Endothelial cell of umbilical vein (primary cell): ENCODE measurements at regions not wholly inside any gene's neighbourhood (a gene's known extent, or its start where the extent isn't known, plus 50 kb on each side); places are given as distances from the start of the nearest gene placed in this dataset.

Experiments
- BruUV-seq: library from RNA; stranded (reverse); fragments of 400-500 nt; replicated peaks from 2 replicates; lab custom pipeline; 2021; lab: Mats Ljungman, UMichigan
- CTCF ChIA-PET: fragments of 300-600, 350-600 bp; sonication (Branson Sonifier 250); formaldehyde crosslinking; loops from one replicate; lab custom pipeline; 2021; ENCODE audit warnings: antibody characterized with exemption, inconsistent platforms; lab: Charles Lee
- POLR2A ChIA-PET: fragments of 300-600, 350-600 bp; sonication (Branson Sonifier 250); formaldehyde crosslinking; loops from one replicate; lab custom pipeline; 2021; ENCODE audit warnings: antibody characterized with exemption, inconsistent platforms; lab: Charles Lee
- DNase-seq: peaks from one replicate; pipeline ENCODE4 v3.0.0-alpha.2; 2011; ENCODE audit warnings: low read depth, low spot score
- FAIRE-seq: peaks from 2 replicates; lab custom pipeline; 2011; peaks lifted over from hg19 to GRCh38; lab: Jason Lieb, UNC
- H2AFZ ChIP-seq: 2 replicates; pipeline ENCODE4 v1.6.0; 2012; ENCODE audit warnings: low read depth, low read length, control low read depth, inconsistent platforms
- H3K27ac ChIP-seq: 2 replicates; pipeline ENCODE4 v1.5.1; 2011; ENCODE audit warnings: low read depth, mild to moderate bottlenecking, control low read depth, low read length, moderate library complexity; ENCODE audit not compliant: insufficient read depth
- H3K27me3 ChIP-seq, 2 experiments: 2 replicates each; pipeline versions ENCODE4 v1.6.0 to v1.6.1; 2011; ENCODE audit warnings: low read length in 2 of 2, mixed read lengths in 1 of 2; ENCODE audit not compliant: control insufficient read depth in 2 of 2, insufficient read depth in 2 of 2
- H3K36me3 ChIP-seq, 2 experiments: 2 replicates in 1 of 2; 3 replicates in 1 of 2; pipeline ENCODE4 v1.5.1; 2011; ENCODE audit warnings: low read length in 2 of 2, mild to moderate bottlenecking in 1 of 2, moderate library complexity in 1 of 2; ENCODE audit not compliant: control insufficient read depth in 2 of 2, insufficient read depth in 2 of 2; ENCODE audit errors: extremely low read depth in 1 of 2
- H3K4me1 ChIP-seq: 3 replicates; pipeline ENCODE4 v1.5.1; 2011; ENCODE audit warnings: mild to moderate bottlenecking, low read length; ENCODE audit not compliant: control insufficient read depth, insufficient read depth; ENCODE audit errors: extremely low read depth
- H3K4me2 ChIP-seq: 2 replicates; pipeline ENCODE4 v1.6.1; 2011; ENCODE audit warnings: low read length, control low read depth, mixed read lengths; ENCODE audit not compliant: insufficient read depth
- H3K4me3 ChIP-seq, 3 experiments: fragments of 200-600 bp in 1 of 3; sonication (generic), shearing (Covaris generic) in 1 of 3; replicated peaks in 1 of 3; 2 replicates each; pipeline ENCODE4 v1.5.1; 2011 to 2016; ENCODE audit warnings: control low read depth in 3 of 3, low read length in 3 of 3, mild to moderate bottlenecking in 2 of 3, inconsistent platforms in 1 of 3, low read depth in 1 of 3, moderate library complexity in 1 of 3; ENCODE audit not compliant: insufficient read depth in 1 of 3
- H3K79me2 ChIP-seq: 2 replicates; pipeline ENCODE4 v1.6.0; 2012; ENCODE audit warnings: low read length, inconsistent platforms; ENCODE audit not compliant: control insufficient read depth, insufficient read depth
- H3K9ac ChIP-seq: replicated peaks from 2 replicates; pipeline ENCODE3; 2011; ENCODE audit warnings: low read length, control low read depth; ENCODE audit not compliant: insufficient read depth; ENCODE audit errors: extremely low read depth
- H3K9me1 ChIP-seq: replicated peaks from 3 replicates; pipeline ENCODE4 v1.6.0; 2011; ENCODE audit warnings: mild to moderate bottlenecking, low read length; ENCODE audit not compliant: control insufficient read depth, insufficient read depth; ENCODE audit errors: extremely low read depth
- H3K9me3 ChIP-seq: replicated peaks from 2 replicates; pipeline ENCODE4 v1.5.1; 2012; ENCODE audit warnings: low read length, inconsistent platforms; ENCODE audit not compliant: control insufficient read depth, insufficient read depth
- H4K20me1 ChIP-seq: replicated peaks from 2 replicates; pipeline ENCODE3; 2011; ENCODE audit warnings: mild to moderate bottlenecking, low read length; ENCODE audit not compliant: control insufficient read depth, insufficient read depth; ENCODE audit errors: extremely low read depth
- CTCF ChIP-seq, 2 donors: IDR thresholded peaks; 1 replicate in 1 of 2; 2 replicates in 1 of 2; pipeline ENCODE4 v1.5.1; 2011; ENCODE audit warnings: low read length in 2 of 2, mild to moderate bottlenecking in 2 of 2, moderate library complexity in 2 of 2, control low read depth in 1 of 2, inconsistent platforms in 1 of 2, low read depth in 1 of 2; ENCODE audit not compliant: insufficient read depth in 1 of 2; ENCODE audit errors: extremely low read depth in 1 of 2
- EZH2 ChIP-seq: IDR thresholded peaks from 2 replicates; pipeline ENCODE4 v1.6.1; 2012; ENCODE audit warnings: borderline replicate concordance, low read depth, mild to moderate bottlenecking, moderate library complexity, low read length, inconsistent platforms; ENCODE audit not compliant: severe bottlenecking
- FOS ChIP-seq: IDR thresholded peaks from 2 replicates; pipeline ENCODE4 v1.6.1; 2011; ENCODE audit warnings: mild to moderate bottlenecking, low read length, moderate library complexity, borderline replicate concordance; ENCODE audit not compliant: insufficient read depth
- GATA2 ChIP-seq: IDR thresholded peaks from 2 replicates; pipeline ENCODE4 v1.7.0; 2011; ENCODE audit warnings: low read depth, mild to moderate bottlenecking, moderate library complexity, mixed read lengths, low read length; ENCODE audit not compliant: insufficient read length, insufficient read depth
- JUN ChIP-seq: IDR thresholded peaks from 2 replicates; pipeline ENCODE4 v1.6.1; 2011; ENCODE audit warnings: borderline replicate concordance, low read depth; ENCODE audit not compliant: insufficient read length, insufficient read depth
- MYC ChIP-seq: IDR thresholded peaks from one replicate; pipeline ENCODE4 v1.6.1; 2011; ENCODE audit warnings: mild to moderate bottlenecking, low read depth, low read length
- POLR2A ChIP-seq: IDR thresholded peaks from 2 replicates; pipeline ENCODE4 v1.6.1; 2012; ENCODE audit warnings: low read depth, mild to moderate bottlenecking, control low read depth, low read length
- POLR2AphosphoS5 ChIP-seq: IDR thresholded peaks from 2 replicates; pipeline ENCODE4 v1.6.1; 2012; ENCODE audit warnings: low read depth, mild to moderate bottlenecking, control low read depth, low read length, moderate library complexity; ENCODE audit not compliant: insufficient read depth
- dilution Hi-C: fragments of 300-500 bp; cut with MboI; formaldehyde crosslinking; loops from one replicate; pipeline ENCODE4 v1.15.0; 2019; ENCODE audit warnings: low sequenced_read_pairs; ENCODE audit not compliant: extremely low pct_ligation_motif_present
- intact Hi-C: fragments of 100-400 bp; cut with micrococcal nuclease; formaldehyde crosslinking; loops from one replicate; pipeline ENCODE4 v1.10.0; 2022
- TF ChIP-seq, protein P1 (sequence below): IDR thresholded peaks from 2 replicates; pipeline ENCODE4 v1.6.1; 2011; ENCODE audit not compliant: insufficient read depth, insufficient read length

DNA sequence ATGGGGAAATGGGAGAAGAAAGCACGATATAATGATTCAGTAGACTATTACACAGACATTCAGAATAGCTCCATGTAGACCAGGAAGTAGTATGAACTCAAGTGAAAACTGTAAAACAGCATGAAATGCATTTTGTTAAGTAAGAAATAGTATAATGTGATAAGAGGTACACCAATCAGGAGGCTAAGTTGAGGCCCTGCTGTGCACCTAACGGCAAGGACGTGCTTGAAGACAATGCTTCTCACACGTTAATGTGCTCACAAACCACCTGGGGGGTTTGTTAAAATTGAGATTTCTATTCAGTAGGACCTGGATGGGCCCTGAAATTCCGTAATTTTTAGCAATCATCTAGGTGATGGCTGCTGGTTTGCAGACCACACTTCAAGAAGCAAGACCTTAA, 178.9 kb upstream of the SULF2 start:
- POLR2A ChIA-PET: no interaction called here

More for the DNA sequence above, 178.9 kb upstream of the SULF2 start:
- Histone ChIP-seq H2AFZ (no peak overlapping the region), H3K4me2 (no peak overlapping the region), H3K4me1 (no peaks in the 10 kb centered on the region), H3K9me1 (no peaks in the 10 kb centered on the region), H3K4me3 (no peak overlapping the region), H3K36me3 (no peaks in the 10 kb centered on the region), H4K20me1 (no peaks in the 10 kb centered on the region), H3K9ac (no peak overlapping the region), H3K9me3 (no peaks in the 10 kb centered on the region), H3K79me2 (no peaks in the 10 kb centered on the region), H3K27me3 (peaks cover 0 to 1% of the 10 kb centered on the region in 2 experiments), H3K27ac (no peak overlapping the region)
- CTCF ChIA-PET: interaction anchor here (1.0 to 1.4 kb wide), 2 partner anchors 14 to 161 kb away, joined by 3 to 4 read pairs; no protein-coding TSS in a partner anchor
- FAIRE-seq (no peak), DNase-seq (no peak)
- intact Hi-C loops (no loop called here), dilution Hi-C loops (no loop called here)
- TF ChIP-seq GATA2 (no peak), MYC (no peak), POLR2A (no peak), JUN (no peak), EZH2 (no peak), CTCF (IDR thresholded peaks at IDR 0.05; ENCODE audit: extremely low read depth in 1 of 2, insufficient read depth in 1 of 2, low read depth in 1 of 2, low read length in 2 of 2) (no peak), FOS (no peak), POLR2AphosphoS5 (no peak)
- TF ChIP-seq, protein P1, sequence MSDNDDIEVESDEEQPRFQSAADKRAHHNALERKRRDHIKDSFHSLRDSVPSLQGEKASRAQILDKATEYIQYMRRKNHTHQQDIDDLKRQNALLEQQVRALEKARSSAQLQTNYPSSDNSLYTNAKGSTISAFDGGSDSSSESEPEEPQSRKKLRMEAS: no peak
- no TSS peak for BruUV-seq
